B cell (primary cell): ENCODE measurements at regions not wholly inside any gene's neighbourhood (a gene's known extent, or its start where the extent isn't known, plus 50 kb on each side); places are given as distances from the start of the nearest gene placed in this dataset.

Experiments
- ATAC-seq: fragments of 200-7000 bp; cut with Tn5 transposase; one replicate; pipeline ENCODE4 v1.10.0; 2021; ENCODE audit warnings: low read depth, mild to moderate bottlenecking, moderate number of reproducible peaks, moderate library complexity
- CTCF ChIA-PET: fragments of 350-600 bp; sonication (Branson Sonifier 250); formaldehyde crosslinking; loops from one replicate; lab custom pipeline; 2021; ENCODE audit warnings: antibody characterized with exemption, inconsistent platforms; lab: Charles Lee
- POLR2A ChIA-PET: fragments of 350-600 bp; sonication (Branson Sonifier 250); formaldehyde crosslinking; loops from one replicate; lab custom pipeline; 2021; ENCODE audit warnings: antibody characterized with exemption; lab: Charles Lee
- DNase-seq: peaks from one replicate; pipeline ENCODE4 v3.0.0; 2013
- H2AFZ ChIP-seq: 2 replicates; pipeline ENCODE4 v1.6.1; 2012; ENCODE audit warnings: mild to moderate bottlenecking, low read depth, low read length; ENCODE audit not compliant: insufficient read depth, poor library complexity, severe bottlenecking
- H3K27ac ChIP-seq, 2 donors: 1 replicate in 1 of 2; 2 replicates in 1 of 2; pipeline ENCODE4 v1.5.1; 2012 to 2013; ENCODE audit warnings: low read length in 2 of 2, mild to moderate bottlenecking in 2 of 2, moderate library complexity in 1 of 2
- H3K27me3 ChIP-seq, 4 experiments: fragments of 200-600 bp in 1 of 4; sonication (generic) in 1 of 4; replicated peaks in 1 of 4; 1 replicate in 2 of 4; 2 replicates in 2 of 4; pipeline versions ENCODE4 v1.6.1 to v1.7.0; 2013 to 2016; ENCODE audit warnings: low read length in 3 of 4, mild to moderate bottlenecking in 2 of 4, mixed read lengths in 1 of 4, moderate library complexity in 1 of 4; ENCODE audit not compliant: insufficient read depth in 4 of 4, control insufficient read depth in 3 of 4; ENCODE audit errors: control extremely low read depth in 1 of 4
- H3K36me3 ChIP-seq, 2 experiments: replicated peaks in 1 of 2; 1 replicate in 1 of 2; 2 replicates in 1 of 2; pipeline versions ENCODE4 v1.6.1 to v1.7.1; 2013; ENCODE audit warnings: low read length in 1 of 2; ENCODE audit not compliant: insufficient read depth in 2 of 2, control insufficient read depth in 1 of 2; ENCODE audit errors: control extremely low read depth in 1 of 2, extremely low read depth in 1 of 2
- H3K4me1 ChIP-seq, 2 donors: fragments of 200-600 bp in 1 of 2; sonication (generic) in 1 of 2; 1 replicate in 1 of 2; 2 replicates in 1 of 2; pipeline versions ENCODE4 v1.5.1 to v1.6.1; 2013 to 2017; ENCODE audit warnings: low read length in 2 of 2; ENCODE audit not compliant: control insufficient read depth in 2 of 2, insufficient read depth in 2 of 2
- H3K4me2 ChIP-seq: replicated peaks from 2 replicates; pipeline ENCODE3; 2012; ENCODE audit warnings: mild to moderate bottlenecking, low read depth, low read length; ENCODE audit not compliant: poor library complexity, severe bottlenecking
- H3K4me3 ChIP-seq, 5 experiments: fragments of 200-600 bp in 1 of 5; sonication (generic) in 1 of 5; 1 replicate in 3 of 5; 2 replicates in 2 of 5; pipeline versions ENCODE4 v1.5.1 to v1.7.0; 2011 to 2016; ENCODE audit warnings: low read length in 4 of 5, mild to moderate bottlenecking in 4 of 5, low read depth in 2 of 5, control low read depth in 1 of 5, moderate library complexity in 1 of 5; ENCODE audit not compliant: insufficient read depth in 1 of 5; ENCODE audit errors: control extremely low read depth in 1 of 5, extremely low read depth in 1 of 5
- H3K79me2 ChIP-seq: fragments of 200-600 bp; sonication (generic); one replicate; pipeline ENCODE4 v1.6.0; 2016; ENCODE audit warnings: low read length; ENCODE audit not compliant: control insufficient read depth, insufficient read depth
- H3K9ac ChIP-seq: fragments of 200-600 bp; sonication (generic); 2 replicates; pipeline ENCODE4 v1.6.1; 2017; ENCODE audit warnings: mild to moderate bottlenecking, low read length, moderate library complexity
- H3K9me3 ChIP-seq, 3 donors: one replicate each; pipeline versions ENCODE4 v1.6.1 to v1.7.1; 2013; ENCODE audit warnings: low read length in 2 of 3; ENCODE audit not compliant: control insufficient read depth in 2 of 3, insufficient read depth in 1 of 3; ENCODE audit errors: control extremely low read depth in 1 of 3
- H4K20me1 ChIP-seq: 2 replicates; pipeline ENCODE4 v1.6.0; 2012; ENCODE audit warnings: mild to moderate bottlenecking, low read length; ENCODE audit not compliant: insufficient read depth, control insufficient read depth, poor library complexity, severe bottlenecking
- H3K27ac Mint-ChIP-seq: one replicate; pipeline ENCODE4 v1.8.0; 2021; ENCODE audit warnings: mixed read lengths
- H3K27me3 Mint-ChIP-seq: one replicate; pipeline ENCODE4 v1.8.0; 2021; ENCODE audit warnings: mixed read lengths
- H3K4me1 Mint-ChIP-seq: one replicate; pipeline ENCODE4 v1.8.0; 2021; ENCODE audit warnings: mixed read lengths
- H3K4me3 Mint-ChIP-seq: one replicate; pipeline ENCODE4 v1.8.0; 2021; ENCODE audit warnings: mixed read lengths
- H3K9me3 Mint-ChIP-seq: one replicate; pipeline ENCODE4 v1.8.0; 2022; ENCODE audit warnings: mixed read lengths; ENCODE audit not compliant: insufficient read depth
- CTCF ChIP-seq: fragments of 200-600 bp; IDR thresholded peaks from one replicate; pipeline ENCODE4 v1.8.0; 2022; ENCODE audit warnings: antibody characterized with exemption, mild to moderate bottlenecking
- EZH2 ChIP-seq: IDR thresholded peaks from 2 replicates; pipeline ENCODE4 v1.6.1; 2012; ENCODE audit warnings: borderline replicate concordance, low read depth, mild to moderate bottlenecking, moderate library complexity, low read length; ENCODE audit not compliant: insufficient read depth, poor library complexity, severe bottlenecking
- WGBS: methylation state at CpG from one replicate; pipeline ENCODE4 v1.1.5; 2013; ENCODE audit warnings: missing lambda C conversion rate; ENCODE audit not compliant: insufficient coverage; 5-methylcytosine and 5-hydroxymethylcytosine counted together
- intact Hi-C: fragments of 100-400 bp; cut with micrococcal nuclease; formaldehyde crosslinking; loops from one replicate; pipeline ENCODE4 v1.10.0; 2022

- H3K27me3 ChIP-seq: no peaks in the 10 kb centered on the region
- H3K9me3 ChIP-seq: no peaks in the 10 kb centered on the region
- ATAC-seq (no peak), DNase-seq (no peak)
- Mint-ChIP-seq H3K9me3 (no peaks in the 10 kb centered on the region), H3K27ac (no peak overlapping the region), H3K4me1 (no peaks in the 10 kb centered on the region), H3K27me3 (peaks cover 4% of the 10 kb centered on the region), H3K4me3 (no peak overlapping the region)
- no peak overlapping the region for H3K9ac ChIP-seq
- intact Hi-C loops: no loop called here
- no peak overlapping the region for H3K4me2 ChIP-seq
- no peaks in the 10 kb centered on the region for H4K20me1 ChIP-seq
- TF ChIP-seq CTCF: no peak
- TF ChIP-seq EZH2: no peak
- POLR2A ChIA-PET: no interaction called here
- WGBS: no CpG with 5 or more reads among the region's 1 CpG
- no peak overlapping the region for H2AFZ ChIP-seq
- no peaks in the 10 kb centered on the region for H3K4me1 ChIP-seq
- no peak overlapping the region for H3K27ac ChIP-seq
- H3K36me3 ChIP-seq: no peaks in the 10 kb centered on the region
- H3K79me2 ChIP-seq: no peaks in the 10 kb centered on the region
- CTCF ChIA-PET: interaction anchor here (0.7 kb wide), 1 partner anchor 8 kb away, joined by 3 read pairs; no protein-coding TSS in a partner anchor
- H3K4me3 ChIP-seq: no peak overlapping the region
These were observed 406.8 kb downstream of the TMA16 start for GRCh38 chr4:163901319-163901718.

- no peaks in the 10 kb centered on the region for H3K9me3 ChIP-seq
- no peak overlapping the region for H3K4me3 Mint-ChIP-seq
- intact Hi-C loops: no loop called here
- H3K27ac ChIP-seq: no peak overlapping the region
- POLR2A ChIA-PET: no interaction called here
- no peak overlapping the region for H3K4me3 ChIP-seq
- H4K20me1 ChIP-seq: no peaks in the 10 kb centered on the region
- TF ChIP-seq CTCF (no peak), EZH2 (no peak)
- H3K9me3 Mint-ChIP-seq: no peaks in the 10 kb centered on the region
- H3K4me1 ChIP-seq: no peaks in the 10 kb centered on the region
- CTCF ChIA-PET: no interaction called here
- H3K9ac ChIP-seq: no peak overlapping the region
- DNase-seq (no peak), ATAC-seq (no peak)
- H3K79me2 ChIP-seq: no peaks in the 10 kb centered on the region
- no peaks in the 10 kb centered on the region for H3K4me1 Mint-ChIP-seq
- peaks cover 4% of the 10 kb centered on the region for H3K27me3 Mint-ChIP-seq
- no peak overlapping the region for H2AFZ ChIP-seq
- no peaks in the 10 kb centered on the region for H3K36me3 ChIP-seq
- no peak overlapping the region for H3K27ac Mint-ChIP-seq
- WGBS: no CpG with 5 or more reads among the region's 2 CpGs
- H3K4me2 ChIP-seq: no peak overlapping the region
- H3K27me3 ChIP-seq: no peaks in the 10 kb centered on the region
These were observed 407.9 kb downstream of the TMA16 start for GRCh38 chr4:163902417-163902816.
